ENCODE measurements at regions not wholly inside any gene's neighbourhood (a gene's known extent, or its start where the extent isn't known, plus 50 kb on each side); places are given as distances from the start of the nearest gene placed in this dataset.

DNA sequence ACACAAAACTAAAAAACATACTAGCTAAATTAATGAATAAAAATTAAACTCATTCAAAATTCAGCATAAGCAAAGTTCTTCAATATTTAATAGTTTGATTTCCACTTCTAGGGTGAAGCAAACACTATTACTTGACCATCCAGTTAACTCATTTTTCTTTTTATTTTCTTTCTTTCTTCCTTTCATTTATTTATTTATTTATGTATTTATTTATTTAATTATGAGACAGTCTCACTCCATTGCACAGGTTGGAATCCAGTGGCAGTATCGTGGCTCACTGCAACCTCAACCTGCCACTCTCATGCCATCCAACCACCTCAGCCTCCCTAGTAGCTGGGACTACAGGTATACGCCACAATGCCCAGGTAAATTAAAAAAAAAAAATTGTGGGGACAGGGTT is 2069.5 kb downstream of the NCAM2 start:
- TF ChIP-seq, protein P1, sequence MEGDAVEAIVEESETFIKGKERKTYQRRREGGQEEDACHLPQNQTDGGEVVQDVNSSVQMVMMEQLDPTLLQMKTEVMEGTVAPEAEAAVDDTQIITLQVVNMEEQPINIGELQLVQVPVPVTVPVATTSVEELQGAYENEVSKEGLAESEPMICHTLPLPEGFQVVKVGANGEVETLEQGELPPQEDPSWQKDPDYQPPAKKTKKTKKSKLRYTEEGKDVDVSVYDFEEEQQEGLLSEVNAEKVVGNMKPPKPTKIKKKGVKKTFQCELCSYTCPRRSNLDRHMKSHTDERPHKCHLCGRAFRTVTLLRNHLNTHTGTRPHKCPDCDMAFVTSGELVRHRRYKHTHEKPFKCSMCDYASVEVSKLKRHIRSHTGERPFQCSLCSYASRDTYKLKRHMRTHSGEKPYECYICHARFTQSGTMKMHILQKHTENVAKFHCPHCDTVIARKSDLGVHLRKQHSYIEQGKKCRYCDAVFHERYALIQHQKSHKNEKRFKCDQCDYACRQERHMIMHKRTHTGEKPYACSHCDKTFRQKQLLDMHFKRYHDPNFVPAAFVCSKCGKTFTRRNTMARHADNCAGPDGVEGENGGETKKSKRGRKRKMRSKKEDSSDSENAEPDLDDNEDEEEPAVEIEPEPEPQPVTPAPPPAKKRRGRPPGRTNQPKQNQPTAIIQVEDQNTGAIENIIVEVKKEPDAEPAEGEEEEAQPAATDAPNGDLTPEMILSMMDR (IDR thresholded peaks at IDR 0.05) = no peak
- H3K27ac ChIP-seq = no peak overlapping the region
- no peak for DNase-seq (ENCODE audit: low spot score)

DNA sequence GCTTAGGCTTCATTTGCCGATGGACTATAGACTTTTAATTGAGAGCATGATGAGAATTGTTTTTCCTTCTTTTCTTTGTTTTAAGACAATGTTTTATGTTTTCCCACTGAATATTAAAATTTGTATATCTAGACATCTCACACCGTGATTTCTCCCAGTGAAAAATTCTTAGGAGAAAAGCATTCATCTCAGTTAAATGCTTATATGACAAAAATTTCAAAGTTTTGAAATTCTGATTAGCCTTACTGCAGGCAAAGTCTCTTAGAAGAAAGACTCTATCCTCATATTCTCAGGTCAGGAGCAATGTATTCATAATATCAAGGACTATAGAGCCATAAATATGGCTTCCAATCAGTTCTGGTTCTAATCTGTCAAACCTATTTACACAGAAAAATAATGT is 2085.0 kb downstream of the NCAM2 start:
- TF ChIP-seq, protein P1 (IDR thresholded peaks at IDR 0.05) = no peak
- DNase-seq (ENCODE audit: low spot score) = no peak
- no peak overlapping the region for H3K4me3 ChIP-seq
- H3K27ac ChIP-seq = no peak overlapping the region

More for the DNA sequence above, 2069.5 kb downstream of the NCAM2 start:
- H3K4me3 ChIP-seq = no peak overlapping the region

DNA sequence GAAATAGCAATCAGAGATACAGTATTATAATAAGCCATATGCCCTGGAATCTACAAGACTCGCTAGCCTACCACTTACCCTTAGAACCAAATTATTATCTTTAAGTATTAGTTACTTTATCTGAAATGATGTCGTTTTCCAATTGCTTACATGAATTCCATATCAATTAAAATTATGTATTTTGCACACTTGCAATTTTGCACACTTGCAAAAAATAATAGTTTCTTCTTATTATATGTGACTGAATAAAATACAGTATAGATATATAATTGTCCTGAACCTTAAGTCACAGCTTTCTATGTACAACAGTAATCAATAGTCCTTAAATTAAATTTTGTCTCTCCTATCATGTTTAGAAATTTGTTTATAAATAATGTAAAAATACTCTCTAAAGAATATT is 2095.1 kb downstream of the NCAM2 start:
- no peak overlapping the region for H3K27ac ChIP-seq
- H3K4me3 ChIP-seq = no peak overlapping the region
- DNase-seq (ENCODE audit: low spot score) = no peak
- TF ChIP-seq, protein P1 (IDR thresholded peaks at IDR 0.05) = no peak

DNA sequence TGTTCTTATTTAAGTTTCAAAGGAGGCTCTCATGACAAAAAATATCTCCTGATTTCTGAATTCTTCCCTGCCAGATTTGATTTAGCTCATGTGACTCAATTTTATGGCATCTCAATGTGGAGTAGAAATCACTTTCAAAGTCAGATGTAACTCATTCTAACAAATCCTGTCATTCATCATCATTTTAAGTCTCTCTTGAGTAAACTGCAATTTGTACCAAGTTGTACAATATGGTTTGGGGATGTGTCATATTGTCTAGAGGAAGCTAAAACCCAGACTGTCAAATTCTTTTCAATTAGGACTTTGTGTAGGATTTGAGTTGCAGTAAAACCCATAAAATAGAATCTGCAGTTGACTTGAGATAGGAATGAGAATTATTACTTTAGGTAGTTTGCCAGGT is 2101.0 kb downstream of the NCAM2 start:
- Histone ChIP-seq H3K27ac (no peak overlapping the region), H3K4me3 (no peak overlapping the region)
- no peak for DNase-seq (ENCODE audit: low spot score)
- TF ChIP-seq, protein P1 (IDR thresholded peaks at IDR 0.05) = no peak

DNA sequence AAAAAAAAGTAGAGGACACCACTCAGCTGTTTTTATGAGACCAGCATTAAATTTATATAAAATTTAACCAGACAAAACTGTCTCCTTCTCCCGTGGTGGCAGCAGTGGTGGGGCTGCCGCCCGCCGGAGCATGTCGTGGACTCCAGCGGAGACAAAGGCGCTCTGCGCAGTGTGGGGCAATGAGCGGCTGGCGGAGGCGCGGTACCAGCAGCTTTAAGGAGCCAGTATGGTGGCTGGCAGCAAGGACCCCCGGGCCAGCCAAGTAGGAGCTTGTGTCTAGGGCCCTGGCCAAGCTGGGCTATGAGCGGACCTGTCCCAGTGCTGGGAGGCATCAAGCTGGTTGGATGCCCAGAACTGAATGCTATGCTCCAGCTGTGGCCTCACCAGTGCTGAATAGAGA is 2102.9 kb downstream of the NCAM2 start:
- no peak overlapping the region for H3K27ac ChIP-seq
- H3K4me3 ChIP-seq = no peak overlapping the region
- DNase-seq (ENCODE audit: low spot score) = no peak
- TF ChIP-seq, protein P1 (IDR thresholded peaks at IDR 0.05) = no peak

DNA sequence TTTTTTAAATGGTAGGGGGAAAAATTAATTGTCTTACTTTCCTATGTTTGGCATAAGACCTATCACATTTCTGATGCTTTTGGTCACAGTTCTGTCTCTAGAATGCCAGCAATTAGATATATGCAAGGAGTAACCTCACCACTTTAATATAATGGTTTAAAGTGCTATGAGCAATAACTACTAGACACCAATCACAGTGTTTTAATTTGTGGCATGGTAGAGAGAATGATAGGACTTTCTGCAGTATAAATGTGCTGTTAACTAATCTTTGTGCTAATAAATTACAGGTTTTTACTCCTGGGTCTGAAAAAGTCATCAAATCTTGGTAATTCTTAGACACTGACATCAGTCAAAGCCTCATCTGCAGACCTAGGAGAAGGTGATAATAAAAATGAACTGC is 2110.3 kb downstream of the NCAM2 start:
- no peak overlapping the region for H3K4me3 ChIP-seq
- TF ChIP-seq, protein P1 (IDR thresholded peaks at IDR 0.05) = no peak
- DNase-seq (ENCODE audit: low spot score) = no peak
- no peak overlapping the region for H3K27ac ChIP-seq

DNA sequence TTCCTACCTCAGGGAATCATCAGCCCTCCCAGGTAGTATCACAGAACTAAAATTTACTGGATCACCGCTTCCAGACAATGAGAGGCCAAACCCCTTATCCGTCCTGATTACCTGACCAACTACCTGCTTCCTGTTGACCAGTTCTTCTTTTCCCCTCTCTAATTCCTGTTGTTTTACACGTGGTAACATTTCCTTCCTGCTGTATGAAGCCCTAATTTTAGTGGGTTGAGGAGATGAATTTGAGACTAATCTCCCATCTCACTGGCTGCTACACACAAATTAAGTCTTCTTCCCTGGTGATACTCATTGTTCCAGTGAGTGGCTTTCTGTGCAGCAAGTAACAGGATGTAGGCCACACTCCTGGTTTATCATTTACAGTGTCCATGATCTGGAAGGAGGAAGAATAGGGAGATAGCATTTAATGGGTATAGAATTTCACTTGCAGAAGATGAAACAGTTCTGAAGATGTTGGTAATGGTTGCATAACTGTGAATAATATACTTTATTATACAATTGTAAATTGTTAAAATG is 2112.9 kb downstream of the NCAM2 start:
- no peak overlapping the region for H3K27ac ChIP-seq
- H3K4me3 ChIP-seq = no peak overlapping the region
- TF ChIP-seq, protein P1 (IDR thresholded peaks at IDR 0.05) = no peak
- DNase-seq (ENCODE audit: low spot score) = no peak

Data from coronary artery (tissue), 2 donors.